HL-60/S4 (cell line): ENCODE measurements at regions not wholly inside any gene's neighbourhood (a gene's known extent, or its start where the extent isn't known, plus 50 kb on each side); places are given as distances from the start of the nearest gene placed in this dataset.

Source experiments
- in situ Hi-C: fragments of 300-500 bp; cut with MboI; formaldehyde crosslinking; loops from 2 replicates; pipeline ENCODE4 v1.14.3; 2022; ENCODE audit warnings: low sequenced_read_pairs

DNA sequence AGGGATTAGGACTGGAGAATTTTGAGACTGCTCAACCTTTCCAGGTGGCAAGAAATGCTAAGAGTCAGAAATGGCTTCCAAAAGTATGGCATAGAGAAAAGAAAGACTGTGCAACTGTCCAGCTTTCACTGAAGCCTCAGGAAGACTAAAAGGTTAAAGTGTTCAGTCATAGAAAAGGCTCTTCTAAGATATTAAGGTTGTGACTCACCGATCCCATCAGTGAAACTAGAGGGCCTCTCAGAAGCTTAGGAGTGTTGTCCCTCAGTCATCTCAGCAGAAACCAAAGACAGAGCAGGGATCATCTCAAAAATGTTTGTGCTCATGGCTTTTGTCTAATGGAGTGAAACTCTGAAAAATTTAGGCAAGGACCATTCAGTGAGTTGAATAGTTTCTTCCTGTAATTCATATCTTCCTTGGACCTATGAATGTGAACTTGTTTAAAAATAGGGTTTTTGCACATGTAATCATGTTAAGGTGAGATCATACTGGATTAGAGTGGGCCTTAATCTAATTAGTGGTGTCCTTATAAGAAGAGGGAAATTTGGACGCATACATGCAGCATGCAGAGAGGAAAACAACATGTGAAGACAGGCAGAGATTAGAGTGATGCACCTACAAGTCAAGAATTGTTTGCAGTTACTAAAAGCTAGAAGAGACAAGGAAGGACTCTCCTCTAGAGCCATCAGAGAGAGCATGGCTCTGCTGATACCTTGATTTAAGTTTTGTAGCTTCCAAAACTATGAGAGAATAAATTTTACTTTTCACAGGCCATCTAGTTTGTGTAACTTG lies 71.3 kb downstream of the RPE65 start:
- in situ Hi-C loops: no loop called here

DNA sequence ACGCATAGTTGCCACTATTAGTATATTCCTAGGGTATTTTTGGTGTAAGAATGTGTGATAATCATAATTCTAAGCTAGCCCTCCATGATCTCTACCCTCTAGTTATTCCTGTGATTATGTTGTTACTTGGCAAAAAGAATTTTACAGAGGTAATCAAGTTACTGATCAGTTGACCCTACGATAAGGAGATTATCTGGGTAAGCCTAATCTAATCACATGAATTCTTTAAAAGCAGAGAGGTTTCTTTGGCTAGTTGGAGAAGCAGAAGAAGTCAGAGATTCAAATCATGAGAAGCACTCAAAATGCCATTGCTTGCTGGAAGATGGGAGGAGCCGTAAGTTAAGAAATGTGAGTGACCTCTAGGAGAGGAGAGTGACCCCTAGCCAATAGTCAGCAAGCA lies 72.7 kb downstream of the RPE65 start:
- in situ Hi-C loops: no loop called here

DNA sequence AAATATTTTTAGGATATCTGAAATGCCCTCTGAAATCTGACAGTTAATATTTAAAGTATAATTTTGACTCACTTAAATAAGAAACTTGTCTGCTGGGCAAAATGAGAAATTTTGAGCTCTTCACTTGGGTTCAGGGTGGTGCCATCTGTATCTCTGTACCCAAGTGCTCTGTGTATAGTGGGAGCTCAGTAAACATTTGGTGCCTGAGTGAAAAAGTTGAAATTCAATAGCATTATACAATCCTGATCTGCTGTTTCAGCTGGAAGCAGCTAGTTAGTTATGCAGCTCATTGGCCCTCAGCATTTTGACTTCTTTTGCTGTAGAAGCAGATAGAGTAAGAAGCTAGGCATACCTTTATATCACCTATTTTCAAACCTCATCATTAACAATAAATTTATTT lies 73.3 kb downstream of the RPE65 start:
- in situ Hi-C loops: no loop called here

GRCh38 chr1:68375919-68376318 lies 73.8 kb downstream of the RPE65 start:
- in situ Hi-C loops: no loop called here

DNA sequence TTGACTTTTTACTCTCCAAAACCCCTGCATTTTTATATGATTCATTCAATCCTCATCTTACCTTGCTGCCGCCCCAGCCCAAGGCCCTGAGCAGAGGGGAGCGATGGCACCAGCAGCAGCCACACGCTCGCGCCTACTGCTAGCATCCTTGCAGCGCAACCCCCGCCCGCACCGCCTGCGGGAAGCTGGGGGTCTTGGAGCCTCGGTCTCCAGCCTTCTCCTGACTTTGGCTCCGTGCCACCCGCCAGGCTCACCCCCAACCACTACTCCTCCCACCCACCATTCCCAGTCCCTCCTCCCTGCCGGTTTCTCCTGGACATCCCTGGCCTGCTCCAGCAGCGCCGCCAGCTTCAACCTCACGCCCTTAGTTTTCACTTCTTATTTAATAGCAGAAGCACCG lies 76.6 kb downstream of the RPE65 start:
- in situ Hi-C loops: no loop called here

- in situ Hi-C loops: no loop called here
These were observed 77.3 kb downstream of the RPE65 start for GRCh38 chr1:68372487-68372886.

- in situ Hi-C loops: no loop called here
These were observed 79.4 kb downstream of the RPE65 start for GRCh38 chr1:68370101-68370915.

- in situ Hi-C loops: no loop called here
These were observed 83.2 kb downstream of the RPE65 start for GRCh38 chr1:68366572-68366971.

- in situ Hi-C loops: no loop called here
These were observed 83.9 kb downstream of the RPE65 start for GRCh38 chr1:68365709-68366382.

GRCh38 chr1:68363339-68363738 lies 86.4 kb downstream of the RPE65 start:
- in situ Hi-C loops: no loop called here

DNA sequence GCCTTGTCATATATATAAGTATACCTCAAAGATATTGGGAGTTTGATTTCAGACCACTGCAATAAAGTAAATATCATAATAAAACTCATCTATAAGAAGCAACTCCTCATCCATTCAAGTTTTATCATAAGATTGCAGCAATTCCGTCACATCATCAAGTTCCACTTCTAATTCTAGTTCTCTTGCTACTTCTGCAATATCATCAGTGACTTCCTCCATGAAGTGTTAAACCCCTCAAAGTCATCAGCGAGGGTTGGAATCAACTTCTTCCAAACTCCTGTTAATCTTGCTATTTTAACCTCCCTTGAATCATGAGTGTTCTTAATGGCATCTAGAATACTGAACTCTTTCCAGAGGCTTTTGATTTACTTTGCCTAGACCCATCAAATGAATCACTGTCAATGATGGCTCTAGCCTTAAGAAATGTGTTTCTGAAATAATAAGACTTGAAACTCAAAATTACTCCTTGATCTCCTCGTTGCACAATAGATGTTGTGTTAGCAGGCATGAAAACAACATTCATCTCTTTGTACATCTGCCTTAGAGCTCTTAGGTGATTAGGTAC lies 88.3 kb downstream of the RPE65 start:
- in situ Hi-C loops: no loop called here

DNA sequence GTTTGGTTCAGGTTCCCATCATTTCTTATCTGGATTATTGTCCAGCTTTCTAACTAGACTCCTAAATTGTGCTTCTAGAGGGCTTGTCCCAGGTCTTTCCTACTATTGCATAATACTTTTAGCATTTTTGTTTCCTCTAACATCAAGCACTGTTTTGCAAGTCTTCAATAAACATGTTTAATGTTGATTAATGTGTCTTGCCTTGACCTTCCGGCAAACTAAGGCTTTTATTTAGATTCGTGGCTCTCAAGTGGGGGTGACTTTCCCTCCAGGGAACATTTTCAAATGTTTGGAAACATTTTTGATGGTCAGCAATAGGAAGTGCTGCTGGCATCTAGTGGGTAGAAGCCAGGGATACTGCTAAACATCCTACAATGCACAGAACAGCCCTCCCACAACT lies 90.7 kb downstream of the RPE65 start:
- in situ Hi-C loops: no loop called here

- in situ Hi-C loops: no loop called here
These were observed 91.3 kb downstream of the RPE65 start for GRCh38 chr1:68358439-68358838.

GRCh38 chr1:68355614-68356013 lies 94.1 kb downstream of the RPE65 start:
- in situ Hi-C loops: no loop called here

DNA sequence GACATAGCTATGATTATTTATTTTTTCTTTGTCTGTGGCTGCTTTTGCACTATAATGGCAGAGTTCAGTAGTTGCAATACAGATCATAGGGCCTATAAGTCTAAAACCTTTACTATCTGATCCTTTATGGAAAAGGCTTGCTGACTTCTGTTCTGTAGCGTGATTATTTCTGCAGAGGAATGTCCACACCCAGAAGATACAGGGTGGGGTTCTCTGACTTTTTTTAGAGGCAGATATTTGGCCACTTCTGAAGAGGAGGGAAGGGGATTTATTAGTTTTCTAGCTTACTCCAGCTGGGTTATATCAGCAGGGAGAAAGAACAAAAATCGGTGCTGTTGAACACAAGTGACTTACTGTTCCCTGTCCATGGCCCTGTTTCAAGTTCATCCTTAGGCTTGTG lies 97.6 kb downstream of the RPE65 start:
- in situ Hi-C loops: no loop called here

GRCh38 chr1:68347415-68347814 lies 102.3 kb downstream of the RPE65 start:
- in situ Hi-C loops: loop anchor here (25.0 kb wide), 1 partner anchor 235 kb away; no protein-coding TSS in a partner anchor

DNA sequence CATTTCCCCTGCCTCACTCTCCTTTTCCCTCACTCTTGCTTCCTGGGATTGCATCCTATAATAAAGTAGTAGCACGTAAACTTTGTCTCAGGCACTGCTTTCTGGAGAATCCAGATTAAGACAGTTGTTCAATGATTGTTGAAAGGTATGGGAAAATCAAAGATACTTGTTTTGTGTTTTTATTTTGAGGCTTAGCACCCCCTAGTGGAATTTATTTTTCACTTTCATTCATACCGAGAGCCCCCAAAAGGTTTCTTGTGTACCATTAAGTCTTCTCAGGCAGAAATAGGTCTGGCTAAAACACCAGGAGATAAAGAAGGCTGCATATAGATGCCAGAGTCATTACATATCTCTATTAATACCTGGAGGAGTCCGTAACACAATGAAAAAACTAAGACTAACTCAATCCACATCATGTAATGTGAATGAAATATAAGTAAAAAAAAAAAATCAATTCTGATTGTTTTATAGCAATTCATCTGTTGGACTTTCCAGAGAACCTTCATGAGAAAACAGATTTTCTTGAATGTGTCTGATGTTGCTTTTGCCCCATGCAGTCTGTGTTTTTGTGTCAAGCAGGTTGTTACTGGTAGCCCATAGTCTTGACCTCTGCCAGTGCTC lies 103.5 kb downstream of the RPE65 start:
- in situ Hi-C loops: loop anchor here (25.0 kb wide), 1 partner anchor 234 kb away; no protein-coding TSS in a partner anchor

DNA sequence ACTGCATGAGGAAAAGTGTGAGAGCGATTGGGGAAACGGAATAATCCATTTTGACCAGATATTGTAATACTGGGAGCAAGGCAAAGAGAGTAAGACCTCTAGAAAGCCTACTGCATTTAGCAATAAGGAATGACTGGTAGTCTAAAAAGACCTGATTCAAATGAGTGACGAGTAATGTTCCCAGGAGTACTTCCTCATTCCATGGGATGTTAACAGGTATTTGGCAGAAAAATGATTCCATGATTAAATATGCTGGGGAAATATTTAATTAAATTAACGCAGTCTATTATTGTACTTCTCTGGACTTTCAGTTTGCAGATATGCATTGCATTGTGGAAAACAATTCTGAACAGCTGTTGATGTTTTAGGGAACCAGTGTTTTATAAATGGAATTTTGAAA lies 105.5 kb downstream of the RPE65 start:
- in situ Hi-C loops: loop anchor here (25.0 kb wide), 1 partner anchor 232 kb away; no protein-coding TSS in a partner anchor

DNA sequence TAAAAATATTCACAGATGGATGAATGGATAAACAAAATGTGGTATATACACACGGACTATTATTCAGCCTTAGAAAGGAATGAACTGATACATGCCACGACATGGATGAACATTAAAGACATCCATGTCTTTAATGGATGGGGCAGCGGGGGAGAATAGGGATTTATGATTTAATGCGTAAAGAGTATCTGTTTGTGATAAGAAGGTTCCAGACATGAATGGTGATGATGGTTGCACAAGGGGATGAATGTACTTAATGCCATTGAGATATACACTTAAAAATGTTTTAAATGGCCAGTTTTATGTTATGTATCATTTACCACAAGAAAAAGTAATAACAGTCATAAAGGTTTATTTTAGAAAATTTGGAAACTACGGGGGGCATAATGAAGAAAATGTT lies 108.6 kb upstream of the WLS start:
- in situ Hi-C loops: loop anchor here (25.0 kb wide), 1 partner anchor 229 kb away; no protein-coding TSS in a partner anchor

DNA sequence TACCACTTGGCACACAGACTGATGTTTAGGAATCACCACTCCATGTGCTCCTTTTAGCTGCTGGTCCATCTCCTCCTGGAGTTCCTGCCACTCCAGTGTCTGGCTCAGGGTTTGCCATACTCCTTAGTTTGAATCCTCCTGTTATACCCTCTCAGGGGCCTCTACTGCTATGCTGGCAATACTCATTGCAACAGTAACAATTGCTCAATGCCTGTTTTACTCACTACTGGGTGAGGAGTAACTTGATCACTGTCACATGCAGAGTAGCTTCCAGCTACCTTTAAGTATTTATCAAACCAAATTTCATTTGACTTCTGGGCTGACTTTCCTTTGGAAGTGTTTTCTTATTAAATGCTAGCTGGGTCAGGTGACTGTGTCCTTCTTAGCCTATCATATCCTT lies 107.2 kb upstream of the WLS start:
- in situ Hi-C loops: loop anchor here (25.0 kb wide), 1 partner anchor 227 kb away; no protein-coding TSS in a partner anchor
